ENCODE measurements at regions not wholly inside any gene's neighbourhood (a gene's known extent, or its start where the extent isn't known, plus 50 kb on each side); places are given as distances from the start of the nearest gene placed in this dataset.
"Not testable (repeated sequence)": the region's sequence is repeated elsewhere in the genome, so short reads cannot be mapped to it uniquely, and the experiment has no call there.

GRCh38 chr1:21385022-21385421 is 54.9 kb upstream of the NBPF3 start:
- Mint-ChIP-seq H3K27me3 (peaks cover 33% of the 10 kb centered on the region), H3K4me3 (no peak overlapping the region), H3K27ac (no peak overlapping the region), H3K4me1 (no peaks in the 10 kb centered on the region), H3K9me3 (peaks cover 6% of the 10 kb centered on the region), H3K36me3 (no peaks in the 10 kb centered on the region)
- DNase-seq: no peak
- CTCF ChIA-PET: interaction anchor here (1.0 kb wide), 1 partner anchor 14 kb away, joined by 3 read pairs; no protein-coding TSS in a partner anchor

- H3K36me3 Mint-ChIP-seq: no peaks in the 10 kb centered on the region
- no peaks in the 10 kb centered on the region for H3K4me1 Mint-ChIP-seq
- CTCF ChIA-PET: interaction anchor here (1.0 kb wide), 1 partner anchor 13 kb away, joined by 3 read pairs; no protein-coding TSS in a partner anchor
- H3K9me3 Mint-ChIP-seq: peaks cover 4% of the 10 kb centered on the region
- DNase-seq: no peak
- H3K4me3 Mint-ChIP-seq: no peak overlapping the region
- H3K27me3 Mint-ChIP-seq: peaks cover 36% of the 10 kb centered on the region
- no peak overlapping the region for H3K27ac Mint-ChIP-seq
Measured at GRCh38 chr1:21384620-21385019, 55.3 kb upstream of the NBPF3 start.

DNA sequence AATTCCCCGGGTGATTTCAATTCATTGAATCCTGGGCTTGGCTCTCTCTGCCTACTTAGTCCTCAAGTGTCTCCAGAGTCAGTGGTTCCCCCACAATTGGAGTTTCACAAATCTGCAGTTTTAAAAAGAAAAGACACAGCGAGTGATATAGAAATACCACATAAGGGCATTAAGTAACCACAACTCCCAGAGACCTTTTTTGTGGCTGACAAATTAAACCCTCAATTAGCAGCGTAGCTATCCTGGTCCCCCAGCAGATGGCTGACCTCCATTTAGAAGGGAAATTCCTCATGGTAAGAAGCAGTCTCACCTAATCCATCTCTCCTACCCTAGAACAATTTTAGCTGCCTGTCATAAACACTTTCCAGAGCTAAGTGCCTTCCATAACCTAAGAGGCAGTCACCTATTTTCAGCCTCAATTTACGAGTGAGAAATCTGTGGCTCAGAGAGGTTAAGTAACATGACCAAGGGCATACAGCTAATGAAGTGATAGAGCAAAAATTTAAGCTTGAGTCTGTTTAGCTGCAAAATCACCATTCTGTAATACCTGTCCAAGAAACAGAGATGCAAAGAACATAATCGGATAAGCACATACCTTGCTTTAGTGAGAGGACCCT is 56.0 kb upstream of the NBPF3 start:
- CTCF ChIA-PET: interaction anchor here (1.0 kb wide), 1 partner anchor 13 kb away, joined by 3 read pairs; no protein-coding TSS in a partner anchor
- no peak for DNase-seq
- Mint-ChIP-seq H3K9me3 (peaks cover 4% of the 10 kb centered on the region), H3K36me3 (no peaks in the 10 kb centered on the region), H3K27me3 (peaks cover 36% of the 10 kb centered on the region), H3K4me3 (no peak overlapping the region), H3K4me1 (no peaks in the 10 kb centered on the region), H3K27ac (no peak overlapping the region)

DNA sequence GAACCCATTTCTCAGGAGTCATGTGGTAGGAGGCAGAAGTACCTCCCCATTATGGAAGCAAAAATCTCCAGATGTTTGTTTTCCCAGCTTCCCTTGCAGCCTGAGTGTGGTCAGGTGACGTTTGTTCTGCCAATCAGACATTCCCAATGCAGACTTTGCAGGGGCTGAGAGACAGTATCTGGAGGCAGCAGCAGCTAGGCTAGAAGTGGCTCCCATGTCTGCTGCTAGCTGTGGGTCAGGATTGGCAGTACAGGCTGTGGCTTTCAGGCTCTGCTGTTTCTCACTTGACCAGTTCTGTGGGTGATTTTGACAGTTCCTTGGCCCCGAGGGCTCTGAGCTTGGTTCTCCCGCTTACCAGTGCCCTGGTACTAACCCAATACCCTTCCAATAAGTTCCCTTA is 58.6 kb upstream of the NBPF3 start:
- no peaks in the 10 kb centered on the region for H3K36me3 Mint-ChIP-seq
- no peak overlapping the region for H3K4me3 Mint-ChIP-seq
- peaks cover 44% of the 10 kb centered on the region for H3K27me3 Mint-ChIP-seq
- CTCF ChIA-PET: interaction anchor here (0.7 to 1.7 kb wide), 4 partner anchors 110 to 186 kb away, joined by 3 to 5 read pairs (median 3); no protein-coding TSS in a partner anchor
- no peak overlapping the region for H3K27ac Mint-ChIP-seq
- no peak for DNase-seq
- H3K4me1 Mint-ChIP-seq: no peaks in the 10 kb centered on the region
- H3K9me3 Mint-ChIP-seq: peaks cover 6% of the 10 kb centered on the region

GRCh38 chr1:21380147-21380546 is 59.8 kb upstream of the NBPF3 start:
- not testable (repeated sequence) for H3K9me3 Mint-ChIP-seq, H3K36me3 Mint-ChIP-seq, H3K27ac Mint-ChIP-seq, H3K4me1 Mint-ChIP-seq, DNase-seq, H3K4me3 Mint-ChIP-seq
- CTCF ChIA-PET: interaction anchor here (1.6 to 1.7 kb wide), 2 partner anchors 149 to 163 kb away, joined by 3 to 5 read pairs; no protein-coding TSS in a partner anchor
- peaks cover 45% of the 10 kb centered on the region for H3K27me3 Mint-ChIP-seq

- H3K36me3 Mint-ChIP-seq: no peaks in the 10 kb centered on the region
- H3K9me3 Mint-ChIP-seq: peaks cover 6% of the 10 kb centered on the region
- peaks cover 44% of the 10 kb centered on the region for H3K27me3 Mint-ChIP-seq
- DNase-seq: no peak
- H3K4me1 Mint-ChIP-seq: no peaks in the 10 kb centered on the region
- CTCF ChIA-PET: interaction anchor here (1.6 kb wide), 1 partner anchor 148 kb away, joined by 3 read pairs; no protein-coding TSS in a partner anchor
- no peak overlapping the region for H3K27ac Mint-ChIP-seq
- no peak overlapping the region for H3K4me3 Mint-ChIP-seq
Measured at GRCh38 chr1:21379571-21379970, 60.4 kb upstream of the NBPF3 start.

DNA sequence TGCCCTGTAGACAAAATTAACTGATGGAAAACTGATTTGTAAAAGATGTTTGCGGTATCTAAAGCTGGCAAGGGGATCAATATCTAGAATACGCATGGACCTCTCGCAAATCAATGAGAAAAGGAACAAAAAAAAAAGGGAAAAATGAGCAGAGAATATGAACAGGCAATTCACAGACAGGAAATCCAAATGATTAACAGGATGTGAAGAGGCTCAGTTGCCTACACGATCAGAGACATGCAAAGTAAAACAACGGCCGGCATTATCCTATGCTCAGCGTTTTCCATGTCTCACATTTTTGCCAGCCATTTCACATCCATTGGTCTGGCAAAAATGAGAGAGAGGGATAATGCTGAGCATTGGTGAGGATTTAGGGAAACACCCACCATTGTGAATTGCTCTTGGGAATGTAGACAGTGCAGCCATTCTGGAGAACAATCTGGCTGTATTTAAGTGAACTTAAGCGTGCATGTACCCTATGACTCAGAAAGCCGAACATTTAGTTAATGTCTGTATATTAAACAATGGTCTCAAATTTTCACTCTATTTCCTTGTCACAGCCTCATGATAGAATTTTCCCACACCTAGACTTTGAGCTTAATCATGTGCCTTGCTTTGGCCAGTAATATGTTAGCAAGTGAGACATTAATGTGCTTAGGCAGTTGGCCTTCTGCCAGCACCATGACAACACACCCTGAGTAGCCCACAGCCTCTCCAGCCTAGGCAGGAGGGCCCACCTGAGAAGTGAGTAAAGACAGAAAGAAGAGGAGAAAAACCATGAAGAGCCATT is 61.0 kb upstream of the NBPF3 start:
- H3K27ac Mint-ChIP-seq: no peak overlapping the region
- no peak for DNase-seq
- H3K4me3 Mint-ChIP-seq: no peak overlapping the region
- CTCF ChIA-PET: no interaction called here
- H3K36me3 Mint-ChIP-seq: no peaks in the 10 kb centered on the region
- no peaks in the 10 kb centered on the region for H3K4me1 Mint-ChIP-seq
- peaks cover 6% of the 10 kb centered on the region for H3K9me3 Mint-ChIP-seq
- H3K27me3 Mint-ChIP-seq: peaks cover 41% of the 10 kb centered on the region

- CTCF ChIA-PET: interaction anchor here (0.6 to 7.1 kb wide), 6 partner anchors 48 to 223 kb away, joined by 4 to 122 read pairs (median 40); no protein-coding TSS in a partner anchor
- Mint-ChIP-seq H3K27ac (no peak overlapping the region), H3K36me3 (no peaks in the 10 kb centered on the region), H3K4me1 (peaks cover 7% of the 10 kb centered on the region), H3K4me3 (no peak overlapping the region), H3K9me3 (no peaks in the 10 kb centered on the region), H3K27me3 (peaks cover 23% of the 10 kb centered on the region)
- DNase-seq: no peak
Measured at GRCh38 chr1:21372383-21372782, 67.6 kb upstream of the NBPF3 start.

DNA sequence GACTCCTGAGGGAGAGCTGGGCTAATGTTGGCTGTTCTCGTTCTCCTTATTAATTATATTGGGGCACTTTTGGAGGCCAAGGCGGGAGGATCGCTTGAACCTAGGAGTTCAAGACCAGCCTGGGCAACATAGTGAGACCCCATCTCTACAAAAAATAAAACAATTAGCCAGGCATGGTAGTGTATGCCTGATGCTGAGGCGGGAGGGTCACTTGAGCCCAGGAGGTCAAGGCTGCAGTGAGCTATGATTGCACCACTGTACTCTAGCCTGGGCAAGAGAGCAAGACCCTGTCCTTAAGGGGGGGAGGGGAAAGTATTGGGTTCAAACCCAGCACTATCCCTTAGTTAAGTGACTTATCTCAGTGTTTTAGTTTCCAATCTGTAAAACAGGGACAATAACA is 70.0 kb upstream of the NBPF3 start:
- CTCF ChIA-PET: interaction anchor here (0.7 to 7.1 kb wide), 15 partner anchors 14 to 288 kb away, joined by 3 to 122 read pairs (median 12); no protein-coding TSS in a partner anchor
- no peak for DNase-seq
- H3K36me3 Mint-ChIP-seq: no peaks in the 10 kb centered on the region
- H3K27ac Mint-ChIP-seq: no peak overlapping the region
- peaks cover 7% of the 10 kb centered on the region for H3K27me3 Mint-ChIP-seq
- peaks cover 7% of the 10 kb centered on the region for H3K4me1 Mint-ChIP-seq
- no peak overlapping the region for H3K4me3 Mint-ChIP-seq
- H3K9me3 Mint-ChIP-seq: no peaks in the 10 kb centered on the region

DNA sequence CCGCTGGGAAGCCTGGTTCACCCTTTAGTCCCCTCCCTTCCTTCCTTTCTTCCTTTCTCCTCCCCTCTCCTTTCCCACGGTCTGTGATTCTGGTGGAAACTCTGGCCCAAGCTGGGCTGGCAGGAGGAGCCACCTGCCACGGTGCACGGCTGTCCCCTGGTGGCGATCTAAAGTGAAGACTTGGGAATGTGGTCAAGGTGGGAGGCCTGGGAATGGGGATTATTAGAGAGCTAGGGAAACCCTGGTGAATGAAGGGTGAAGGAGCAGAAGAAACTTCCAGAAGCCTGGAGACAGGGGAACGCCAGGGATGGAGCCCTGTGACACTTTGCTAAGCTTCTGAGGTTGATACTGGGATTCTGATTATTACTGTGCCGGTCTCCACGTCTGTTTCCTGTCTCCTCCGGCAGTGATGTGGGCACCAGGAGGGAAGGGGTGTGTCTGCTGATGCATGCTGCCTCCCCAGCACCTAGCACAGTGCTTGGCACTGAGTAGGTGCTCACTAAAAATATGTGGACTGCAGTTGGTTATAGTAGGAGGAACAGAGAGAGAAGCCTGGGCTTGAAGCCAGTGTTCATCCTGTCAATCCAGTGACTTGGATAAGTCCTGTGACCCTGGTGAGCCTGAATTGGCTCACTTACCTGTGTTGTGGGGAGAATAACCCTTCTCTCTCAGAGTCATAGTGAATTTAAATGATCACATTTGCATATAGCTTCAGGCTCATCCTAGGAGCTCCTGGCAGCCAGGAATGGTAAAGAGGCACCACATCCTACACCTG is 71.2 kb upstream of the NBPF3 start:
- Mint-ChIP-seq H3K36me3 (no peaks in the 10 kb centered on the region), H3K27ac (no peak overlapping the region), H3K27me3 (peaks cover 7% of the 10 kb centered on the region), H3K4me1 (peaks cover 7% of the 10 kb centered on the region), H3K9me3 (no peaks in the 10 kb centered on the region), H3K4me3 (no peak overlapping the region)
- DNase-seq: peak; percentile 68
- CTCF ChIA-PET: interaction anchor here (0.5 to 7.1 kb wide), 34 partner anchors 8 to 1079 kb away, joined by 3 to 122 read pairs (median 6); no protein-coding TSS in a partner anchor

DNA sequence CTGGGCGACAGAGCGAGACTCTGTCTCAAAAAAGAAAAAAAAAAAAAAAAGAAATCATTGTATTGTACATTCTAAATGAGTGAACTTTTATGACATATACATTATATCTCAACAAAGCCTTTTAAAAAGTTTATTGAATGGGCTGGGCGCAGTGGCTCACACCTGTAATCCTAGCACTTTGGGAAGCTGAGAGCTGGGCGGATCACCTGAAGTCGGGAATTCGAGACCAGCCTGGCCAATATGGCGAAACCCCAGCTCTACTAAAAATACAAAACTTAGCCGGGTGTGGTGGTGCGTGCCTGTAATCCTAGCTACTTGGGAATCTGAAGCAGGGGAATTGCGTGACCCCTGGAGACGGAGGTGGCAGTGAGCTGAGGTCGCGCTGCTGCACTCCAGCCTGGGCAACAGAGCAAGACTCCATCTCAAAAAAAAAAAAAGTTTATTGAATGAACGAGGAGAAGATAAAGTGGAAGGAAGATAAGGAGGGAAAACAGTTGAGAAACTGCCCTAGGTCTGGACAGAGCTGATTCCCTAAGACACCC is 71.9 kb upstream of the NBPF3 start:
- not testable (repeated sequence) for H3K4me1 Mint-ChIP-seq, H3K27ac Mint-ChIP-seq, H3K9me3 Mint-ChIP-seq, H3K27me3 Mint-ChIP-seq, DNase-seq, H3K4me3 Mint-ChIP-seq, H3K36me3 Mint-ChIP-seq
- CTCF ChIA-PET: interaction anchor here (0.5 to 7.1 kb wide), 32 partner anchors 9 to 1080 kb away, joined by 3 to 122 read pairs (median 6); no protein-coding TSS in a partner anchor

DNA sequence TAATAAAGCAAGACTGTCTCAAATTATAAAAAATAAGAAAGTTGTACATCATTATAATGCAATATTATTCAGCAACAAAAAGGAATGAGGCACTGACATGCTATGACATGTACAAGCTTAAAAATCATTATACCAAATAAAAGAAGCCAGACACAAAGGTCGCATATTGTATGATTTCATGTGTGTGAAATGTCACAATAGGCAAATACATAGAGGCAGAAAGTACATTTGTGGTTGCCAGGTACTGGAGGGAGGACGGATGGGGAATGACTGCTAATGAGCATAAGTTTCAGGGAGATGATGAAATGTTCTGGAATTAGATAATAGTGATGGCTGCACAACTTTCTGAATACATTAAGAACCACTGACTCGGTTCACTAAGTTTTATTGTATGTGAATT is 73.6 kb upstream of the NBPF3 start:
- Mint-ChIP-seq H3K4me1 (peaks cover 7% of the 10 kb centered on the region), H3K36me3 (no peaks in the 10 kb centered on the region), H3K27me3 (peaks cover 11% of the 10 kb centered on the region), H3K4me3 (no peak overlapping the region), H3K27ac (peak overlapping the region; percentile 4), H3K9me3 (no peaks in the 10 kb centered on the region)
- DNase-seq: no peak
- CTCF ChIA-PET: interaction anchor here (0.7 to 7.1 kb wide), 6 partner anchors 97 to 149 kb away, joined by 3 to 122 read pairs (median 4); no protein-coding TSS in a partner anchor

- no peaks in the 10 kb centered on the region for H3K36me3 Mint-ChIP-seq
- H3K9me3 Mint-ChIP-seq: no peaks in the 10 kb centered on the region
- no peak for DNase-seq
- H3K4me3 Mint-ChIP-seq: no peak overlapping the region
- CTCF ChIA-PET: interaction anchor here (1.3 to 4.4 kb wide), 6 partner anchors 11 to 148 kb away, joined by 3 to 30 read pairs (median 10); no protein-coding TSS in a partner anchor
- H3K4me1 Mint-ChIP-seq: peaks cover 7% of the 10 kb centered on the region
- H3K27me3 Mint-ChIP-seq: peaks cover 4% of the 10 kb centered on the region
- no peak overlapping the region for H3K27ac Mint-ChIP-seq
Measured at GRCh38 chr1:21365036-21365435, 74.8 kb upstream of the ECE1 start.
